ENCODE measurements at regions not wholly inside any gene's neighbourhood (a gene's known extent, or its start where the extent isn't known, plus 50 kb on each side); places are given as distances from the start of the nearest gene placed in this dataset.

DNA sequence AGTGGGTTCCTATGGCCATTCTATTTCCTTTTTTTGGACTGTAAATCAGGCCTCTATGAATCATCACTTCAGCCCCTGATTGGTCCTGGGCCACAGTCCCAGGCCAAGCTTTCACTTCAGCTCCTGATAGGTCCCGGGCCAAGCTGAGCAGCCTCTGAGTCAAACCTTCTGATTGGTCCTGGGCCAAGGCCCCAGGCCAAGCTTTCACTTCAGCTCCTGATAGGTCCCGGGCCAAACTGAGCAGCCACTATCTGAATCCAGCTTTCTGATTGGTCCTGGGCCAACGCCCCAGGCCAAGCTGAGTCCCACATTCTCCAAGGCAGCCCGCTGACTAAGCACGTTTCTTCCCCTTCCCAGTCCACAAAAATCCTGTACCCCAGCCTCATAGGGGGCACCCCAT is 1972.9 kb upstream of the ACO1 start:
- Histone ChIP-seq H3K4me3 (no peak overlapping the region), H3K27me3 (no peaks in the 10 kb centered on the region), H3K36me3 (no peaks in the 10 kb centered on the region), H3K9me3 (no peaks in the 10 kb centered on the region), H3K4me1 (no peaks in the 10 kb centered on the region), H3K27ac (no peak overlapping the region)
- ATAC-seq: no peak
- TF ChIP-seq POLR2A (IDR thresholded peaks at IDR 0.05) (no peak), CTCF (IDR thresholded peaks at IDR 0.05) (no peak)
- DNase-seq: no peak
- intact Hi-C loops (cut with DNase I): no loop called here
- WGBS (ENCODE audit: insufficient coverage, low coverage, low lambda C conversion rate, missing lambda C conversion rate): 54% methylated on average over 2 of the region's 5 CpGs

- Histone ChIP-seq H3K27me3 (no peaks in the 10 kb centered on the region), H3K4me3 (no peak overlapping the region), H3K4me1 (no peaks in the 10 kb centered on the region), H3K27ac (no peak overlapping the region), H3K36me3 (no peaks in the 10 kb centered on the region), H3K9me3 (no peaks in the 10 kb centered on the region)
- intact Hi-C loops (cut with DNase I): no loop called here
- ATAC-seq (no peak), DNase-seq (no peak)
- 57% methylated on average over 2 of the region's 2 CpGs for WGBS (ENCODE audit: insufficient coverage, low coverage, low lambda C conversion rate, missing lambda C conversion rate)
- TF ChIP-seq CTCF (IDR thresholded peaks at IDR 0.05) (no peak), POLR2A (IDR thresholded peaks at IDR 0.05) (no peak)
Measured at GRCh38 chr9:30459156-30459555, 1925.3 kb upstream of the ACO1 start.

- no peak for DNase-seq
Measured at GRCh38 chr9:30476826-30477225, 1907.6 kb upstream of the ACO1 start.

GRCh38 chr9:30478684-30479083 is 1905.8 kb upstream of the ACO1 start:
- H3K27ac ChIP-seq: no peak overlapping the region
- 33% methylated on average over 1 of the region's 1 CpG for WGBS (ENCODE audit: insufficient coverage, low coverage, low lambda C conversion rate, missing lambda C conversion rate)
- H3K27me3 ChIP-seq: no peaks in the 10 kb centered on the region
- TF ChIP-seq POLR2A (IDR thresholded peaks at IDR 0.05): no peak
- TF ChIP-seq CTCF (IDR thresholded peaks at IDR 0.05): no peak
- no peak overlapping the region for H3K4me3 ChIP-seq
- no peak for DNase-seq
- ATAC-seq: no peak
- intact Hi-C loops (cut with DNase I): no loop called here
- H3K9me3 ChIP-seq: no peaks in the 10 kb centered on the region
- no peaks in the 10 kb centered on the region for H3K4me1 ChIP-seq
- H3K36me3 ChIP-seq: no peaks in the 10 kb centered on the region

More at GRCh38 chr9:30476826-30477225, 1907.6 kb upstream of the ACO1 start:
- Histone ChIP-seq H3K27ac (no peak overlapping the region), H3K9me3 (no peaks in the 10 kb centered on the region), H3K4me3 (no peak overlapping the region), H3K27me3 (no peaks in the 10 kb centered on the region), H3K36me3 (no peaks in the 10 kb centered on the region), H3K4me1 (no peaks in the 10 kb centered on the region)
- ATAC-seq: no peak
- TF ChIP-seq POLR2A (IDR thresholded peaks at IDR 0.05) (no peak), CTCF (IDR thresholded peaks at IDR 0.05) (no peak)
- intact Hi-C loops (cut with DNase I): no loop called here
- 73% methylated on average over 4 of the region's 4 CpGs for WGBS (ENCODE audit: insufficient coverage, low coverage, low lambda C conversion rate, missing lambda C conversion rate)

- no peak overlapping the region for H3K27ac ChIP-seq
- intact Hi-C loops (cut with DNase I): no loop called here
- WGBS (ENCODE audit: insufficient coverage, low coverage, low lambda C conversion rate, missing lambda C conversion rate): 68% methylated on average over 4 of the region's 4 CpGs
Measured at GRCh38 chr9:30482499-30482898, 1901.9 kb upstream of the ACO1 start.

More at GRCh38 chr9:30482499-30482898, 1901.9 kb upstream of the ACO1 start:
- no peak for ATAC-seq
- Histone ChIP-seq H3K4me1 (no peaks in the 10 kb centered on the region), H3K4me3 (no peak overlapping the region), H3K36me3 (no peaks in the 10 kb centered on the region), H3K9me3 (no peaks in the 10 kb centered on the region), H3K27me3 (no peaks in the 10 kb centered on the region)
- DNase-seq: no peak
- TF ChIP-seq CTCF (IDR thresholded peaks at IDR 0.05): no peak
- TF ChIP-seq POLR2A (IDR thresholded peaks at IDR 0.05): no peak

All from right lobe of liver (tissue), 6 donors.